22Rv1 (cell line): ENCODE measurements at regions not wholly inside any gene's neighbourhood (a gene's known extent, or its start where the extent isn't known, plus 50 kb on each side); places are given as distances from the start of the nearest gene placed in this dataset.

Experiments used
- H3K27ac ChIP-seq: fragments of 450-650 bp; 2 replicates; pipeline ENCODE4 v1.5.1; 2017
- ZFX ChIP-seq: fragments of 450-650 bp; IDR thresholded peaks from 2 replicates; pipeline ENCODE4 v1.6.1; 2017; ENCODE audit warnings: antibody characterized with exemption, borderline replicate concordance
- TF ChIP-seq, protein P1 (sequence below): fragments of 450-650 bp; IDR thresholded peaks from 2 replicates; pipeline ENCODE4 v1.5.1; 2017; ENCODE audit warnings: mild to moderate bottlenecking

GRCh38 chr4:79209822-79210635 is 115.8 kb downstream of the NAA11 start:
- TF ChIP-seq ZFX: no peak
- TF ChIP-seq, protein P1, sequence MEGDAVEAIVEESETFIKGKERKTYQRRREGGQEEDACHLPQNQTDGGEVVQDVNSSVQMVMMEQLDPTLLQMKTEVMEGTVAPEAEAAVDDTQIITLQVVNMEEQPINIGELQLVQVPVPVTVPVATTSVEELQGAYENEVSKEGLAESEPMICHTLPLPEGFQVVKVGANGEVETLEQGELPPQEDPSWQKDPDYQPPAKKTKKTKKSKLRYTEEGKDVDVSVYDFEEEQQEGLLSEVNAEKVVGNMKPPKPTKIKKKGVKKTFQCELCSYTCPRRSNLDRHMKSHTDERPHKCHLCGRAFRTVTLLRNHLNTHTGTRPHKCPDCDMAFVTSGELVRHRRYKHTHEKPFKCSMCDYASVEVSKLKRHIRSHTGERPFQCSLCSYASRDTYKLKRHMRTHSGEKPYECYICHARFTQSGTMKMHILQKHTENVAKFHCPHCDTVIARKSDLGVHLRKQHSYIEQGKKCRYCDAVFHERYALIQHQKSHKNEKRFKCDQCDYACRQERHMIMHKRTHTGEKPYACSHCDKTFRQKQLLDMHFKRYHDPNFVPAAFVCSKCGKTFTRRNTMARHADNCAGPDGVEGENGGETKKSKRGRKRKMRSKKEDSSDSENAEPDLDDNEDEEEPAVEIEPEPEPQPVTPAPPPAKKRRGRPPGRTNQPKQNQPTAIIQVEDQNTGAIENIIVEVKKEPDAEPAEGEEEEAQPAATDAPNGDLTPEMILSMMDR: no peak
- no peak overlapping the region for H3K27ac ChIP-seq

DNA sequence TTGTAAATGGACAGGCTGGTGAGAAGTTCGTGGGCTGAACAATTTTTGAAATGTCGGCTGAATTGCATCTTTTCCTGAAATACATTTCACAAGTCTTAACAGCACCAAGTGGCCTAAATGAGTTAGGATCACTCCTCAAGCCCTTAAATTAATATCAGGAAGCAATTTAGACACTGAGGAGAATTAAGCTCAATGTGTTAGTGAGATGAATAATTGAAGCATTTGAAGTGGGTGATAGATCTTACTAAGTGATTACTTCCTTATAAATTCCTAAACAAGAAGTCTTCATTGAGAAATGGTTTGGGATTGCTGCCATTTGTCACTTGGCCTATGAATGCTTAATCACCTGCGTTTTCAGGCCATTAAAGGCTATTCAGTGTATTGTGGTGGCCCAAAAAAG is 116.8 kb downstream of the NAA11 start:
- no peak overlapping the region for H3K27ac ChIP-seq
- TF ChIP-seq, protein P1: no peak
- no peak for TF ChIP-seq ZFX

- H3K27ac ChIP-seq: no peak overlapping the region
- no peak for TF ChIP-seq ZFX
- TF ChIP-seq, protein P1: no peak
These were observed 118.6 kb downstream of the NAA11 start for GRCh38 chr4:79207281-79207680.

- TF ChIP-seq, protein P1: no peak
- TF ChIP-seq ZFX: no peak
- H3K27ac ChIP-seq: no peak overlapping the region
These were observed 119.2 kb downstream of the NAA11 start for GRCh38 chr4:79206660-79207059.

GRCh38 chr4:79205121-79205520 is 120.7 kb downstream of the NAA11 start:
- TF ChIP-seq ZFX: no peak
- TF ChIP-seq, protein P1: no peak

DNA sequence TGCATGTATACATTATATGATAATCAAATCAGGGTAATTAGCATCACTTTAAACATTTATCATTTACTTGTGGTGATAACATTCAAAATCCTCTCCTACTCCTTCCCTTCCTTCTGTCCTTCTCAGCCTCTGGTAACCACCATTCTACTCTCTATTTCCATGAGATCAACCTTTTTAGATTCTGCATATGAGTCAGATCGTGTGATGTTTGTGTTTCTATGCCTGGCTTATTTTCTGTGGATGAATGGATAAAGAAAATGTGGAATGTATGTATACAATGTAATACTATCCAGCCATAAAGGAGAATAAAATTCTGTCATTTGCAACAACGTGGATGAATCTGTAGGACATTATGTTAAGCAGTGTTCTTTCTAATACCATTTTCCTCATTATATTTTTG is 123.9 kb downstream of the NAA11 start:
- TF ChIP-seq, protein P1: no peak
- TF ChIP-seq ZFX: no peak
- no peak overlapping the region for H3K27ac ChIP-seq

More at GRCh38 chr4:79205121-79205520, 120.7 kb downstream of the NAA11 start:
- H3K27ac ChIP-seq: no peak overlapping the region

GRCh38 chr4:79199743-79200142 is 126.1 kb downstream of the NAA11 start:
- H3K27ac ChIP-seq: no peak overlapping the region

More at GRCh38 chr4:79199743-79200142, 126.1 kb downstream of the NAA11 start:
- TF ChIP-seq, protein P1: no peak
- TF ChIP-seq ZFX: no peak
